NB4 (cell line): ENCODE measurements at regions not wholly inside any gene's neighbourhood (a gene's known extent, or its start where the extent isn't known, plus 50 kb on each side); places are given as distances from the start of the nearest gene placed in this dataset.

Source experiments
- CTCF ChIP-seq: IDR thresholded peaks from one replicate; pipeline ENCODE4 v1.5.1; 2012; ENCODE audit warnings: low read depth, low read length
- MYC ChIP-seq: IDR thresholded peaks from 2 replicates; pipeline ENCODE4 v1.6.1; 2011; ENCODE audit warnings: low read depth, low read length
- POLR2A ChIP-seq: IDR thresholded peaks from 2 replicates; pipeline ENCODE4 v1.6.1; 2011; ENCODE audit warnings: mild to moderate bottlenecking; ENCODE audit not compliant: insufficient read length; ENCODE audit errors: extremely low read depth

GRCh38 chr11:119789766-119790407, 60.9 kb upstream of the NECTIN1 start:
- no peak for TF ChIP-seq POLR2A
- TF ChIP-seq CTCF: no peak
- no peak for TF ChIP-seq MYC
